Activated CD4-positive, alpha-beta T cell treated with anti-CD3 and anti-CD28 coated beads for 36 hours (primary cell): ENCODE measurements at regions not wholly inside any gene's neighbourhood (a gene's known extent, or its start where the extent isn't known, plus 50 kb on each side); places are given as distances from the start of the nearest gene placed in this dataset.

Source experiments
- ATAC-seq: fragments of 200-7000 bp; cut with Tn5 transposase; one replicate; pipeline ENCODE4 v1.10.0; 2021; ENCODE audit warnings: mild to moderate bottlenecking, moderate library complexity
- CTCF ChIA-PET: fragments of 350-600 bp; sonication (Branson Sonifier 250); formaldehyde crosslinking; loops from one replicate; lab custom pipeline; 2021; ENCODE audit warnings: antibody characterized with exemption; lab: Charles Lee
- POLR2A ChIA-PET: fragments of 350-600 bp; sonication (Branson Sonifier 250); formaldehyde crosslinking; loops from one replicate; lab custom pipeline; 2021; ENCODE audit warnings: antibody characterized with exemption, inconsistent platforms; lab: Charles Lee
- DNase-seq: peaks from one replicate; pipeline ENCODE4 v3.0.0-alpha.2; 2020
- H3K27ac Mint-ChIP-seq: one replicate; pipeline ENCODE4 v1.8.0; 2021; ENCODE audit warnings: mixed read lengths
- H3K27me3 Mint-ChIP-seq: one replicate; pipeline ENCODE4 v1.8.0; 2021; ENCODE audit warnings: mixed read lengths
- H3K36me3 Mint-ChIP-seq: one replicate; pipeline ENCODE4 v1.8.0; 2021; ENCODE audit warnings: low read depth, mixed read lengths
- H3K4me1 Mint-ChIP-seq: one replicate; pipeline ENCODE4 v1.8.0; 2021; ENCODE audit warnings: mixed read lengths
- H3K4me3 Mint-ChIP-seq: one replicate; pipeline ENCODE4 v1.8.0; 2021; ENCODE audit warnings: mild to moderate bottlenecking, moderate library complexity, mixed read lengths
- H3K9me3 Mint-ChIP-seq: one replicate; pipeline ENCODE4 v1.8.0; 2021; ENCODE audit warnings: low read depth, mixed read lengths
- intact Hi-C, 2 experiments: fragments of 100-400 bp; cut with DNase I in 1 of 2; cut with micrococcal nuclease in 1 of 2; formaldehyde crosslinking; loops; one replicate each; pipeline versions ENCODE4 v1.14.2 to v1.15.1; 2022 to 2024; cut with DNase I, micrococcal nuclease

DNA sequence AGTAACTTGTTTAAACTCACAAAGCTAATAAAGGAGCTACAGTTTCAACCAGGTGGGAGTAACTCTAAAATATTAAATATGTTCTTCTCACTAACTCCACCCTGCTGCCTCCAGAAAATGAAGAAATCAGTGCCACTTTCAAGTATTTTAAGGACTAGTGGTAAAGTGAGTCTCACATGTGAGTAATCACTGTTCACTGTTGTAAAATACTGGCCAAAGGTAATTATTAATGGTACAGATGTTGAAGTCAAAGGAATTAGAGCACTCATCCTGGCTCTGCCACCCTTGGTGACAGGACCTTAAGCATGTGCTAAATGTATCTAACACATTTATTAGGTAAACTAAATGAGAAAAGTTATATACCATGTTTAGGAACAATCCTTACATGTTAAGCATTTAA lies 430.7 kb downstream of the BRINP1 start:
- intact Hi-C loops, result no loop called here
- Mint-ChIP-seq H3K4me3 (no peak overlapping the region), H3K4me1 (no peaks in the 10 kb centered on the region), H3K9me3 (no peaks in the 10 kb centered on the region), H3K27ac (no peak overlapping the region), H3K36me3 (no peaks in the 10 kb centered on the region), H3K27me3 (no peaks in the 10 kb centered on the region)
- ChIA-PET CTCF (interaction anchor here (0.9 kb wide), 1 partner anchor 10 kb away, joined by 3 read pairs; no protein-coding TSS in a partner anchor), POLR2A (no interaction called here)
- DNase-seq, result no peak
- no peak for ATAC-seq

DNA sequence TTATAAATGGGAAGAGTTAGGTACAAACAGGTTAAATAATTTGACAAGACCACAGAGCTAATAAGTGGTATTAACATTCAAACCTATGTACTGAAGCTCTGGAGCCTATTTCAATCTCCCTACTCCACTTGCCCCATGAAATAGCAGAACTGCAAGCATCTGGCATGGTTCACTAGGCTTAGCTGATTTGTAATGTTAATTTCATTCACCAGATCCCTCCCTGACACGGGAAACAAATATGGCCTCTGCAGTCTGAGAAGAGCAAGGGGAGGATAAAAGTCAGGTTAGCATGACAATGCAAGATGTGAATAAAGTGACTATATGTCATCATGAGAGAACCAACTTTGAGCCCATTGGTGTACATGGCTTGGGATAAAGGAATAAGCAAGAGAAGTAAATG lies 428.8 kb downstream of the BRINP1 start:
- POLR2A ChIA-PET, result no interaction called here
- no peaks in the 10 kb centered on the region for H3K27me3 Mint-ChIP-seq
- intact Hi-C loops, result no loop called here
- ATAC-seq, result no peak
- no peak overlapping the region for H3K27ac Mint-ChIP-seq
- DNase-seq, result no peak
- no peaks in the 10 kb centered on the region for H3K4me1 Mint-ChIP-seq
- no peaks in the 10 kb centered on the region for H3K36me3 Mint-ChIP-seq
- no peaks in the 10 kb centered on the region for H3K9me3 Mint-ChIP-seq
- CTCF ChIA-PET, result no interaction called here
- H3K4me3 Mint-ChIP-seq, result no peak overlapping the region

DNA sequence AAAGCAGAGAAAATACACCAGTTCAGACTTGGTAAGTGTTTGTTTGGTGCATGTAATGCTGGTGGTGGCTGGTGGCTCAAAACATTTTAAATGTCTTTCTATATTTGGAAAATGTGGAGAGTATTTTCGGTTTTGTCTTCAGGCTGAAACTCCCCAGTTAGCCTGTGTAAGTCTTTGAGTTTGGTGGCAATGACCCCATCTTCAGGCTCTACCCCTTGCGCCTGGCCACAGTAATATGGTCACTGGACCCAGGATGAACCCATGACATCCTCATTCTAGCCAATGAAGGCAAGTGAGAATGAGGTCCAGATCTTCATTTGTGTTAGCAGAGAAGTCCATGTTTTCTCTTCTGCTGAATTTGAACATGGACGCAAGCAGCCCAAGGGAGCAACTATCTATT lies 422.6 kb downstream of the BRINP1 start:
- no peak for ATAC-seq
- no peak for DNase-seq
- Mint-ChIP-seq H3K36me3 (no peaks in the 10 kb centered on the region), H3K27ac (no peak overlapping the region), H3K27me3 (no peaks in the 10 kb centered on the region), H3K4me1 (no peaks in the 10 kb centered on the region), H3K9me3 (no peaks in the 10 kb centered on the region), H3K4me3 (no peak overlapping the region)
- intact Hi-C loops, result no loop called here
- ChIA-PET POLR2A (no interaction called here), CTCF (no interaction called here)

DNA sequence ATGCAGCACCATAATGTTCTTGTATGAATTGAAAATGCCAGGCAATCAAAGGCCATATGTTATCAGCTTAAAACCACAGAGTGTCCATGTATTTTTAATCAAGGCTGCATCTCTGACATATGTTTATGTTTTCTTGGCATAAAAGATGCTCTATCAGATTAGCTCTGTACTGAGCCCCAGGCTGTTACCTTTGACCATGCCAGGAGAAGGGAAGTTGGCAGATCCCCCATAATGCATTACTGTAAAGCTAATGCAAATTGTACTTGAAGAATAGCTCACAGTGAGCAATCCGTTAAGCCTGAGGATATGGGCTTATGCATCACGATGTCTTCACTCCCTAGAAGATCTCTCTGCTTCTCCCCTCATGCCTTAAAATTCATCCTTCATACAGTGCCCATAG lies 414.4 kb downstream of the BRINP1 start:
- no peak for ATAC-seq
- ChIA-PET CTCF (no interaction called here), POLR2A (interaction anchor here (0.5 kb wide), 1 partner anchor 187 kb away, joined by 4 read pairs; no protein-coding TSS in a partner anchor)
- no peaks in the 10 kb centered on the region for H3K27me3 Mint-ChIP-seq
- no peak overlapping the region for H3K4me3 Mint-ChIP-seq
- H3K4me1 Mint-ChIP-seq, result no peaks in the 10 kb centered on the region
- no peak overlapping the region for H3K27ac Mint-ChIP-seq
- peaks cover 6% of the 10 kb centered on the region for H3K9me3 Mint-ChIP-seq
- intact Hi-C loops, result no loop called here
- DNase-seq, result no peak
- no peaks in the 10 kb centered on the region for H3K36me3 Mint-ChIP-seq

DNA sequence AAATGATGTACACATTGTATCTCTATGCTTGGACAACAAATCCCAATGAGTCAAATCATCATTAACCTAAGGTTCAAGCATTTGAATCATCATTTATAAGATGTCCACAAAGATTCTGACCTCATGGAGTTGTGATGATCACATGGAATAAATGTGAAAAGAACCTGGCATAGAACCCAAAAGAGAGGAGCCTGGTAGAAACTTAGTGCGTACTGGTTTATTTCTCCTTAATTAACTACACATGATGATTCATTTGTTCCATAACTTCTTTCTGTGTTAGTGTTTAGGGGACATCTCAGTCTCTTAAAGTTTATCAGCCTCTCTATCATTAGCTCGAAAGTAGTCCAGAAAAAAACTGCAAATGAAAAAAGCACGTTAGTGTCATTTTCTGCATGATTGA lies 411.6 kb downstream of the BRINP1 start:
- Mint-ChIP-seq H3K4me1 (no peaks in the 10 kb centered on the region), H3K27me3 (no peaks in the 10 kb centered on the region), H3K27ac (no peak overlapping the region), H3K4me3 (no peak overlapping the region), H3K36me3 (no peaks in the 10 kb centered on the region), H3K9me3 (peaks cover 4% of the 10 kb centered on the region)
- ChIA-PET POLR2A (no interaction called here), CTCF (no interaction called here)
- intact Hi-C loops, result no loop called here
- no peak for DNase-seq
- ATAC-seq, result no peak

DNA sequence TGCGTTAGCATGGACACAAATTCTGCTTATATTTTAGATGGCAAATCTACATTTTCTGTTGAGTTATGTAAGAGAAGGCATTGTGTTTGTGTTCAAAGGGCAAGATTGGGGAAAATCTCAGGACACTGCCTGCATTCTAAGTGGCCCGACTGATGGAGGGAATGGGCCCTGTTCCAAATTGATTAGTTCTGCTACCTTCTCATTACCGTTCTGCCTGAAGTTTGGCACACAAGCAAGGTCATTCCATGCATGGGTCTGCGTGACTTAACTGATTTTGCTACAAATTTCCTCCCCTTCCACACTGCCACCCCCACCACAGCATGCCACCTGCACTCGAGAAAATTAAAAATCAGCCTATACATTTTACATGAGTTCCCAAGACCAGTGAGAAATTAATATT lies 409.9 kb downstream of the BRINP1 start:
- DNase-seq (no peak), ATAC-seq (no peak)
- Mint-ChIP-seq H3K36me3 (no peaks in the 10 kb centered on the region), H3K4me1 (no peaks in the 10 kb centered on the region), H3K4me3 (no peak overlapping the region), H3K27me3 (no peaks in the 10 kb centered on the region), H3K9me3 (peaks cover 7% of the 10 kb centered on the region), H3K27ac (no peak overlapping the region)
- POLR2A ChIA-PET, result no interaction called here
- intact Hi-C loops, result no loop called here
- CTCF ChIA-PET, result no interaction called here

DNA sequence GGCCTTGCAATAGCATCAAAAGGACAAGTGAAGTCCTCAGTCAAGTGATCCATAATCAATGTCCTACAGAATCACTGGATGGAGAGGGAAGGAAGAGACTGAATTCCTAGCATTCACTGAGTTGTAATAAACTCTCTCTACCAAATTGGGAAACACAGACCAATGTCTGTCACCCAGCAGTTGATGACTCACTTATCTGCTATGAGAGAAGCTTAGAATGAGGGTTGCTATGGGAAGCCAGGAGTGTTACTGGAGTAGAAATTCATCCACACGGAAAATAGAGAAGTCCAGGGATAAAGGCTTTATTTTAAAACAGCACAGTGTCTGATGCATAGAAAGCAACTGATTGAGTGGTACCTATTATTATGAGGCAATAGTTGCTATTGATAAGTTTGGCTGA lies 407.4 kb downstream of the BRINP1 start:
- Mint-ChIP-seq H3K27me3 (no peaks in the 10 kb centered on the region), H3K4me1 (no peaks in the 10 kb centered on the region), H3K27ac (no peak overlapping the region), H3K36me3 (no peaks in the 10 kb centered on the region), H3K9me3 (peaks cover 12% of the 10 kb centered on the region), H3K4me3 (no peak overlapping the region)
- intact Hi-C loops, result no loop called here
- POLR2A ChIA-PET, result no interaction called here
- ATAC-seq, result no peak
- CTCF ChIA-PET, result no interaction called here
- DNase-seq, result no peak

DNA sequence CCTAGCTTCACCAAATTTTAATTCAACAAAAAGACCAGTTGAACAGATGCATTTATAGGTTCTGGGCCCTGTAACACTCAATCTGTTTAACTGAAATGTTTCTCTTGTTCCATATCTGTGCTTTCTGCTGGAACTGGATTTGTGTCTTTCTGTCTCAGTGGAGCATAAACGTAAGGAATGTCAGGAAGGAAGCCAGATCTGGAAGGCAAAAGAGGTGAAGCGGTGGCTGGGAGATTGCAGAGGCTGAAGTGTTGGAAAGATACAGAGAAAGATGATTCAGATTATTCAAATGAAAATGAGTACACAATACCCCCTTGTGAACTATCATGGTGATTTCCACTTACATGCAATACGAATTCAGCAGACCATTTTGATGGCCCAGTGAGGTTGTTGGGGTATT lies 406.8 kb downstream of the BRINP1 start:
- H3K9me3 Mint-ChIP-seq, result peaks cover 12% of the 10 kb centered on the region
- H3K27ac Mint-ChIP-seq, result no peak overlapping the region
- no peak overlapping the region for H3K4me3 Mint-ChIP-seq
- DNase-seq (no peak), ATAC-seq (no peak)
- ChIA-PET POLR2A (no interaction called here), CTCF (no interaction called here)
- intact Hi-C loops, result no loop called here
- H3K4me1 Mint-ChIP-seq, result no peaks in the 10 kb centered on the region
- no peaks in the 10 kb centered on the region for H3K27me3 Mint-ChIP-seq
- no peaks in the 10 kb centered on the region for H3K36me3 Mint-ChIP-seq

DNA sequence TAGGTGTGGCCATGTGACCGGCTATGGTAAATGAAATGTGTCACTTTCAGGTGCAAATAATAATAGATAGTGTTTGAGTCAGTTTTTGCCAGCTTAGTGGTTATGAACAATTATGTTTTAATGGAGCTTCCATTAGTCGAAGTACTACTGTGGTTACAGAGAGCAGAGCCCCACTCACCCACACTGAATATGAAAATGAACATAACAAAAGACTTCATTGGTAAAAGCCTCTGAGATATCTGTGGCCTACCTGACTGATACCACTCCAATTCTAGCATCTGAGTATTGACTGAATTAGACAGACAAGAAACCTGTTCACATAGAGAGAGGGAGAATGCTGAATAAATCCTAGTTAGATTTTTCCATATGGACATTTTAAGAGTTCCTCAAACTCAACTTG lies 405.6 kb downstream of the BRINP1 start:
- Mint-ChIP-seq H3K36me3 (no peaks in the 10 kb centered on the region), H3K4me3 (no peak overlapping the region), H3K4me1 (no peaks in the 10 kb centered on the region), H3K27ac (no peak overlapping the region), H3K27me3 (no peaks in the 10 kb centered on the region), H3K9me3 (peaks cover 12% of the 10 kb centered on the region)
- CTCF ChIA-PET, result no interaction called here
- DNase-seq (no peak), ATAC-seq (no peak)
- intact Hi-C loops, result no loop called here
- POLR2A ChIA-PET, result no interaction called here

DNA sequence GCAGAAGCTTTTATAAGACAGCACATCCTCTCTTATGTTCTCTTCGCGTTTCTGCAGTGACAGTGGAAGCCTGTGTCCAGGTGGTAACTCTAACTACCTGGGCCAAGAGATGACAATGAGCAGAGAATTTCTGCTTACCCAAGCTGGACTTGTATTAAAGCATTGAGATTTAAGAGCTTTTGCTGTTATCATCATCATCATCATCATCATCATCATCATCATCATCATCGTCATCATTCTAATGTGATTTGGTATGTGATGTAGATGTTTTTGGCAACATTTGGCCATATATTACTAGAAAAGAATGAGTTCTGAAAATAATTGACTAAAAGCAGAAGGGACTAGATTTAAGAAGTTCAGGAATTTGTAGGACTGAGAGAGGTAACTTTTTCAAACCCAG lies 401.3 kb downstream of the BRINP1 start:
- Mint-ChIP-seq H3K9me3 (peaks cover 12% of the 10 kb centered on the region), H3K4me1 (no peaks in the 10 kb centered on the region), H3K4me3 (no peak overlapping the region), H3K27me3 (no peaks in the 10 kb centered on the region), H3K36me3 (no peaks in the 10 kb centered on the region), H3K27ac (no peak overlapping the region)
- POLR2A ChIA-PET, result no interaction called here
- DNase-seq (no peak), ATAC-seq (no peak)
- intact Hi-C loops, result no loop called here
- CTCF ChIA-PET, result interaction anchor here (0.6 to 0.8 kb wide), 2 partner anchors 9 to 969 kb away, joined by 3 to 4 read pairs; no protein-coding TSS in a partner anchor

DNA sequence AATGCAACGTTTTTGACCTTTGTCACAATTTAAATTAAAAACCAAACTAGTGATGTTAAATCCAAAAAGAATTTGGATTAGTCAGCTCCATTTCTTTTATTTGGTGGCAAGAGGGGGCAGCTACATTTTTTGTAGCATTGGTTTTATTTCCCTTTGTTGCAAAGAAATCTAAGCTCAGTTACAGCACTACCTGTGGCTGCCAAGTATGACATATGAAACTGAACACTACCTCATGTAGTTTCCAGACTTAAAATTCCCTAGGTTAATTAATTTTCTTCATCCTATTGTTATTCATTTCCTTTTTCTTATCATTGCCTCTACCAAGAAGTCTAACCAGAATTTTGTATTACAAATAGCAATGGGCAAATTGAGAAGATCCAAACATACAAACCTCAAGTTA lies 393.5 kb downstream of the BRINP1 start:
- no peaks in the 10 kb centered on the region for H3K4me1 Mint-ChIP-seq
- no peak overlapping the region for H3K27ac Mint-ChIP-seq
- CTCF ChIA-PET, result no interaction called here
- ATAC-seq, result no peak
- POLR2A ChIA-PET, result no interaction called here
- intact Hi-C loops, result no loop called here
- peaks cover 1% of the 10 kb centered on the region for H3K9me3 Mint-ChIP-seq
- H3K4me3 Mint-ChIP-seq, result no peak overlapping the region
- H3K36me3 Mint-ChIP-seq, result no peaks in the 10 kb centered on the region
- H3K27me3 Mint-ChIP-seq, result no peaks in the 10 kb centered on the region
- no peak for DNase-seq

DNA sequence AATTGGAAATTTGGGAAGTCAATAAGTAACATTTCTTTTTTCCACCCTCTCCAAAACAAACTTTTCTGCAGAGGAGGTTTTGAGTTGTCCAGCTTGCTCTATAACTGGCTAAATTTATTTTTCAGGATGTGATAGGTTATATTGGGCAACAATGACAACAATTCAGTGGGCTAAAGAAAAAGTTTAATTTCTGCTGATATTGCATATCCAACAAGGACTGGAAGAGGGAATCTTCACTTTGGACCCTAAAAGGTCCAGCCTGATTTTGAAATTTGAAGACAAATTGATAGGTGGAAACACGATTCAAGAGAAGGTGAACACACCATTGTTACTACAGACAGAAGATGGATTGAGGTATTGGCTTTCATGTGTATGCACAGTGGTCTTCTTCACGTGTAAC lies 393.1 kb downstream of the BRINP1 start:
- H3K36me3 Mint-ChIP-seq, result no peaks in the 10 kb centered on the region
- H3K9me3 Mint-ChIP-seq, result no peaks in the 10 kb centered on the region
- H3K27me3 Mint-ChIP-seq, result no peaks in the 10 kb centered on the region
- intact Hi-C loops, result no loop called here
- no peak overlapping the region for H3K4me3 Mint-ChIP-seq
- CTCF ChIA-PET, result no interaction called here
- POLR2A ChIA-PET, result no interaction called here
- no peaks in the 10 kb centered on the region for H3K4me1 Mint-ChIP-seq
- H3K27ac Mint-ChIP-seq, result no peak overlapping the region
- ATAC-seq (no peak), DNase-seq (no peak)

DNA sequence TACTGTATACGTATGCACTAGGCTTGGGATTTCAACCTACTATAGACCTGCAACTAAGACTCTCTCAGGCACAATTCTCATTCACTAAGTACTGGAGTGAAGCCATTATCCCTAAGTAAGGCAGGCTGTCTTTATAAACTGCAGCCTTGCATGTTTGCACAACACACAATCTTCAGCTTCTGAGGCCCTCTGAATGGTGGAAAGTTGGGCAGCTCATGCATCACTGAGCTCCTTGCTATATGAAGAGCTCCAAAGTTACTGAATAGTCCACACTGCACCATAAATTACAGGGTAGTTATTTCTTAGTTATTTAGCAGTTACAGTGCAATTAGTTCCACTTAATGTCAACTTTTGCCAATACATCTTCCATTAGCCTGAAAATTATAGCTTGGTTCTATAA lies 384.6 kb downstream of the BRINP1 start:
- POLR2A ChIA-PET, result interaction anchor here (0.7 kb wide), 1 partner anchor 463 kb away, joined by 4 read pairs; no protein-coding TSS in a partner anchor
- no peak for DNase-seq
- intact Hi-C loops, result no loop called here
- Mint-ChIP-seq H3K4me1 (no peaks in the 10 kb centered on the region), H3K9me3 (peaks cover 2% of the 10 kb centered on the region), H3K4me3 (no peak overlapping the region), H3K36me3 (no peaks in the 10 kb centered on the region), H3K27me3 (no peaks in the 10 kb centered on the region), H3K27ac (no peak overlapping the region)
- ATAC-seq, result no peak
- CTCF ChIA-PET, result no interaction called here
